ENCODE measurements at regions not wholly inside any gene's neighbourhood (a gene's known extent, or its start where the extent isn't known, plus 50 kb on each side); places are given as distances from the start of the nearest gene placed in this dataset.

GRCh38 chr15:96521386-96521785, 190.9 kb downstream of the NR2F2 start:
- no peak for DNase-seq (ENCODE audit: low read depth in 2 of 2, low spot score in 1 of 2)

DNA sequence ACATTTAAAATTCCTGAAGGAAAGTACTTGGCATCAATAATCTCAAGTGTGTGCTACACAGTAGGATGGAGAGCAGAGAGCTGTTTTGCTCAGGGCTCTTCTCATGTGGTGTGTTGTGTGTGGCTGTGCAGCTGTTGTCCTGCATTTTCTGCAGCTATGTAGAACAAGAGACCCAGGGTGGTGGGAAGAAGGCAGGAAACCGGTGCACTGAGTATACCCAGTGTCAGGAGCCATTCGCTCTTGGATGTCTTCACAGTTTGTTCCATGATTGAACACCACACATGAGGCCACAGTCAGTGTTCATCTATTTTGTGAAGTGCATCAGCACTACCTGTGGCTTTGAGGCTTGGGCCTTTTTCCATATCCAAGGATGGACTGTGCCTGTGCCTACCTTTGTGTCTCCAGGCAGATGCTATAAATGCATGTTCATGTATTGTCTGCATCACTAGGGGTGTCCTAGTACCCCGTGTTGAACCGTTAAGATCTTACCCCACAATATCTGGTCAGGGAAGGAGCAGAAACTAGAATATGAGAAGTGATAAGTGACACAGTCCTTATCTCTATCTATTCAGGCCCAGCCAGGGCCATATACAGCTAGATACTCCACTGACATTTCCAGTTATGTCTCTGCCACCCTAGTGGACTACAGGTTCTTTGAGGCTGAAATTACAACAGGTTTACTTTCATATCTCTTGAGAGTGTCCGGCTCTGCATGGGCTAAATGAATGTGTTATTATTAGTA, 194.3 kb downstream of the NR2F2 start:
- DNase-seq (ENCODE audit: low read depth in 2 of 2, low spot score in 1 of 2) = no peak

DNA sequence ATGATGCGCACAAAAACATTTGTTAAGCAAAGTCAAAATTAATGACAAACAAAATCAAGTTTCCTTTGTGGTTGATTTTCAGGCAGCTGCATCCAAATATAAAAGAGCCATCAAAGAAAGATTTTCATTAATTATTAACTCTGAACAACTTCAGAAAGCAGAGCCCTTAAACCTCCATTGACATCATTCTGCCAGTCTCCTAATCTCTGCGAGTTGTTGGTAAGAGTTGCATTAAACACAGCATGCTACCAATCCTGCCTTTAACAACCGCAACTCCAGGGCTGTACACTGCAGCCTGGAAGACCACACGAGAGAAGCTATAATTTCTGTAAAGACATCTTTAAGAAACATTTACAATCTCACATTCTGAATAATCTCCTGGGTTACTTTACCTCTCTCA, 204.6 kb downstream of the NR2F2 start:
- no peak for DNase-seq (ENCODE audit: low read depth in 2 of 2, low spot score in 1 of 2)

- no peak for DNase-seq (ENCODE audit: low read depth in 2 of 2, low spot score in 1 of 2)
Measured at GRCh38 chr15:96538491-96538890, 208.0 kb downstream of the NR2F2 start.

- no peak for DNase-seq (ENCODE audit: low read depth in 2 of 2, low spot score in 1 of 2)
Measured at GRCh38 chr15:96540283-96540682, 209.8 kb downstream of the NR2F2 start.

- no peak for DNase-seq (ENCODE audit: low read depth in 2 of 2, low spot score in 1 of 2)
Measured at GRCh38 chr15:96542130-96542770, 211.8 kb downstream of the NR2F2 start.

GRCh38 chr15:96544162-96544756, 213.8 kb downstream of the NR2F2 start:
- DNase-seq (ENCODE audit: low read depth in 2 of 2, low spot score in 1 of 2) = no peak

DNA sequence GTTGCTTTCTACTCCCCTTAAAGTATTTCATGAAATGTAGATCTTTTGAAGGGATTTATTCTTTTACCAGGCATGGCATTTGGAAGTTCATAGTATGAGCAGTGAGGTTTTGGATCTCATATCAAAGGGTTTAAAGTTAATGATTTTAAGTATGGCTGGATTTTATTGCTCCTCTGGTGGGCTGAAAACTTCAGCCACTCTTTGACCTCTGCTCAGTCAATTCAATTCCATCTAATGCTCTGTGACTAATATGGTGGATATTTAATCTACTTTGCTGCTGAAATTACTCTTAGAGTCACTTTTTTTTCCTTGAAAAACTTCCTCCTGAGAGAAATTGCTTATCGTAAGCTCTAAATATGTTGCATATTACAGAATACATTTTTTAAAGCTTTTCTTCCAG, 218.6 kb downstream of the NR2F2 start:
- DNase-seq (ENCODE audit: low read depth in 2 of 2, low spot score in 1 of 2) = no peak

GRCh38 chr15:96551196-96551595, 220.7 kb downstream of the NR2F2 start:
- DNase-seq (ENCODE audit: low read depth in 2 of 2, low spot score in 1 of 2) = no peak

DNA sequence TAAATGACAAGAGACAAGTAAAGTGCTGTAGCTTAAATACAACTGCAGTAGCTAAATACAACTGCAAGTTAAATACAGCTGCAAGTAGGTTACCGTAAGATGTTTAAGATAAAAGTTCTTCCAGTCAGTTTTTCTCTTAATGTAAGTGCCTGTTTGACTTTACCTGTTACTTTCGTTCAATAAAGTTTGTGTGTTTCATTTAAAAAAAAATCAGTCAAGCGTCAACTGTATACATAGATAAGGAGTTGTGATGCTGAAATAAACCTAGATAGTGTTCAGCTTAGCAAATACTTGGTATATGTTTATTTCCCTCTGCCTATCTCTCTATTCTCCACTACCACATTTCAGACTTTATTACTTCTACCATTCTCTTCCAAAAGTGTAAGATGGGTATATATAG, 221.2 kb downstream of the NR2F2 start:
- DNase-seq (ENCODE audit: low read depth in 2 of 2, low spot score in 1 of 2) = no peak

DNA sequence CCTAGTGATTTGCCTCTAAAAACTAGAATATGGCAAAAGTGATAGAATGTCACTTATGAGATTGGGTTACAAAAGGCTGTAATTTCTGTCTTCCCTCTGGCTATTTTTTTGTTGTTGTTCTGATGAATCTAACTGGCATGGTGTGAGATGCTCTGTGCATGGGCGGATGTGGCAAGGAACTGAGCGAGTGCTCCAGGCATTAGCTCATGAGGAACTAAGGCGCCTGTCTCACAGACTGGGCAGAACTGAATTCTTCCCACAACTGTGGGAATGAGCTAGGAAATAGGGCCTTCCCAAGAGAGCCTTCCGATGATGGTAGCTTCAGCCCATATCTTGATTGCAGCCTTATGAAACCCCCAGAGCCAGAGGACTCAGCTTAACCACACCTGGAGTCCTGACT, 222.5 kb downstream of the NR2F2 start:
- no peak for DNase-seq (ENCODE audit: low read depth in 2 of 2, low spot score in 1 of 2)

DNA sequence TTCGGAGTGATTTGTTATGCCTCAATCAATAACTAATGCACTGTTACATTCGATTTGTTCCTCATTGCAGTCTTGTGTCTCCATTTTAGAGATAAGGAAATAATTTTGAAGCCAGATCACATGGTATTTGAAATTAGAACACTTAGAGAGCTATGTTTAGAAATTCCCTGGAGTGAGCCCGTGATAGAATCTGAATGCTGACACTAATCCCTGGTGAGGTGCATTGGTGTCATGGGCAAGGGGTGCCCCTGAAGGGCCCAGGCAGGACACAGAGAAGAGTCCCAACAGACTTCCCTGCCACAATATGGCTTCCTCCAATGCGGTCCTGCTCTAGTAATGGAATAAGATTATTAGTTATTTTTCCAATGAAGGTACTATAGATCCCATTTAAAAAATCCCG, 223.0 kb downstream of the NR2F2 start:
- DNase-seq (ENCODE audit: low read depth in 2 of 2, low spot score in 1 of 2) = no peak

DNA sequence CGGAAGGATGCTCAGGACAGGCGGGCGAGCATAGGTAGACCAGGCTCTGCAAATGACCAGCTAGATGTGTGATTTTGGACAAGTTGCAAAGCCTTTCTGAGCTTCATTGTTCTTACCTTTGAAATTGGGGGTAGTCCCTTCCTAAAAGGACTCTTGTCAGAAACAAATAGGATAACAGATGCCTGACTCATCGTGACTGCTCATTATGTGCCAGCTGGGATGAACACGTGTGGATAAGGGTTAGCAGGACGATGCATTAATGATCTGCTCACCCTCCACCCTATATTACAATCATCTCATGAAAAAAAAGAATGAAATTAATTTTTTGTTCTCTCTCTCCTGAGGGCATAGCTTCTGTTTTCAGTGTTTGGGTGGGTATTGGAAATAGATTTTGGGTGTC, 223.4 kb downstream of the NR2F2 start:
- DNase-seq (ENCODE audit: low read depth in 2 of 2, low spot score in 1 of 2) = no peak

DNA sequence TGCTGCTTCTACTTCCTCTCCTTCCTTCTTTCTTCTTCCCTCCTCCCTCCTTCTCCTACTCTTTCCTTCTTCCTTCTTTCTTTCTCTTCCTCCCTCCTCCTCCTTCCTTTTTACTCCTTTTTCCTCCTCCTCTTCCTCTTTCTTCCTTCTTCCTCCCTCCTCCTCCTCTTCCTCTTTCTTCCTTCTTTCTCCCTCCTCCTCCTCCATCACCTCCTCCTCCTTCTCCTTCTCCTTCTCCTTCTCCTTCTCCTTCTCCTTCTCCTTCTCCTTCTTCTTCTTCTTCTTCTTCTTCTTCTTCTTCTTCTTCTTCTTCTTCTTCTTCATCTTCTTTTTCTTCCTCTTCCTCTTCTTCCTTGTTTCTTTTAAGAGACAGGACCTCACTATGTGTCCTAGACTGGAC, 224.0 kb downstream of the NR2F2 start:
- no peak for DNase-seq (ENCODE audit: low read depth in 2 of 2, low spot score in 1 of 2)

- DNase-seq (ENCODE audit: low read depth in 2 of 2, low spot score in 1 of 2) = no peak
Measured at GRCh38 chr15:96559087-96559486, 228.6 kb downstream of the NR2F2 start.

GRCh38 chr15:96559631-96560030, 229.1 kb downstream of the NR2F2 start:
- no peak for DNase-seq (ENCODE audit: low read depth in 2 of 2, low spot score in 1 of 2)

DNA sequence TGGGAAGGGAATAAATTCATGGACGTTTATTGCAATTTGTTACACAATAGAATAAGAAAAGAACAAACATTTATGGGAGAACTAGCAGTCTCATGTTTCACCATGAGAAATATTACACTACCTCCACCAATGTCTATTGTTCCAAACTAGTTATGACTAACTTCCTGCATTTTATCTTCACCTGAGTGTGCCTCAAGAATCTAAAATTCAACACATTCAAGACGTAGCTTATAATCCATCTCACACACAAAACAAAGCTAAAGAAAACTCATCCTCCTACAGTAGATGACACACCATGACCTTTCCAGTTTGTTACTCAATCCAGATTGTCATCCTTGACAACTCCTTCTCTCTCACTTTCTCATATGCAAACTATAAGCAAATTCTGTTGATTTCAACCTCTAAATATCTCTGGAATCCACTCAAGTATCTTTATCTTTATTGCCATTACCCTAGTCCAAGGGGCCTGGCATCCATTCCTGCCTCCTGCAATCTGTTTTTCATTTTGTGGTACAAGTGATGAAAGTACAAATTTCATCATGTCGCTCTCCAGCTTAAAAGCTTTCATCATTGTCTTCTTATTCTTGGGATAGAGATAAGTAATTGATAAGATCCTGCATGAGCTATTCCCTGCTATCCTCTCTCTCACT, 229.9 kb downstream of the NR2F2 start:
- no peak for DNase-seq (ENCODE audit: low read depth in 2 of 2, low spot score in 1 of 2)

GRCh38 chr15:96561593-96561992, 231.1 kb downstream of the NR2F2 start:
- DNase-seq (ENCODE audit: low read depth in 2 of 2, low spot score in 1 of 2) = no peak

GRCh38 chr15:96564546-96564945, 234.0 kb downstream of the NR2F2 start:
- DNase-seq (ENCODE audit: low read depth in 2 of 2, low spot score in 1 of 2) = no peak

- DNase-seq (ENCODE audit: low read depth in 2 of 2, low spot score in 1 of 2) = no peak
Measured at GRCh38 chr15:96565266-96565665, 234.8 kb downstream of the NR2F2 start.

DNA sequence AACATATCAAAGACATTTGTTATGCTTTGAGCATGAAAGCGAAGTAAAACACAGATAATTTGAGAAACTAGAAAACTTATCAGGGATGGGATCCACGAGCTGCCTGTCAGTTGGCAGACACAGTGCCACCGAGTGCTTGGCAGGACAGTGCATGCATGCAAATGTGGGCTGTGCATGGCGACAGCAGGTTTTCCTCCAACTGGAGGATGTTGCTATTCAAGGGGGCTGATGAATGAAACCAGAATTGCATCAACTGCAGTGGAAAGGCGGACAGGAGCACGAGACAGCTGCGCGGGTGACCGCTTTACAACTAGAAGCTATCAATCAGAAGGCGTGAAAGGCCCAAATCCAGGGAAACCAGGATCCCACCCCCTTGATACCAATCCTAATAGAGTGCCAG, 244.3 kb downstream of the NR2F2 start:
- no peak for DNase-seq (ENCODE audit: low read depth in 2 of 2, low spot score in 1 of 2)

DNA sequence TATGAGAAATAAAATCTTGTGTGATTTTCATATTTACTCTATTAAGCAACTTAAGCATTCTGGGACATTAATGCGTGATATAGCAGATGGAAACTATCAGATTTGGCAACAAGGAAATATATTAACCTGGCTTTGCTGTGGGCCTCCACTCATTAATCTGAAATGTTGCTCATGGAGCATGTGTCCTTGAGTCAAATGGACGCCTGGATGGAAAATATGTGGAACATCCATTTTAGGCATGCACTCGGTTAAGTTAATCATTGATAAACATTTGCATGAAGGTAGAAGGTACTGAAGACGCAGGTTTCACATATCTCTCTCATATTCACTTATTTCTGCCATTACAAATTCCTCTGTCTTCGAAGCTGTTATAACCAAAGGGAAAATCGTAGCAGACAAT, 246.1 kb downstream of the NR2F2 start:
- no peak for DNase-seq (ENCODE audit: low read depth in 2 of 2, low spot score in 1 of 2)
